Sigmoid colon (tissue), 6 donors: ENCODE measurements at regions not wholly inside any gene's neighbourhood (a gene's known extent, or its start where the extent isn't known, plus 50 kb on each side); places are given as distances from the start of the nearest gene placed in this dataset.

ENCODE experiments used
- DNase-seq: peaks from one replicate; pipeline ENCODE4 v3.0.0-alpha.2; 2019
- H3K27ac ChIP-seq, 4 donors: fragments of 200-600 bp; sonication (generic); one replicate each; pipeline ENCODE4 v1.5.1; 2016 to 2019; ENCODE audit warnings: mild to moderate bottlenecking in 1 of 4
- H3K27me3 ChIP-seq, 3 donors: fragments of 200-600 bp; sonication (generic); one replicate each; pipeline ENCODE4 v1.5.1; 2019; ENCODE audit warnings: mild to moderate bottlenecking in 1 of 3
- H3K36me3 ChIP-seq, 4 donors: fragments of 200-600 bp; sonication (generic); one replicate each; pipeline ENCODE4 v1.5.1; 2016 to 2019
- H3K4me1 ChIP-seq, 4 donors: fragments of 200-600 bp; sonication (generic); one replicate each; pipeline ENCODE4 v1.5.1; 2017 to 2019
- H3K4me3 ChIP-seq, 4 donors: fragments of 200-600 bp; sonication (generic); one replicate each; pipeline ENCODE4 v1.5.1; 2017 to 2019; ENCODE audit warnings: mild to moderate bottlenecking in 2 of 4, moderate library complexity in 1 of 4
- H3K9me3 ChIP-seq, 4 donors: fragments of 200-600 bp in 3 of 4; sonication (generic) in 3 of 4; one replicate each; pipeline versions ENCODE4 v1.5.1 to v1.6.1; 2013 to 2019
- CTCF ChIP-seq, 4 experiments: fragments of 450-650 bp in 3 of 4; fragments of 200-600 bp in 1 of 4; IDR thresholded peaks; one replicate each; pipeline ENCODE4 v1.5.1; 2016 to 2019; ENCODE audit warnings: antibody characterized with exemption in 4 of 4, mild to moderate bottlenecking in 3 of 4, moderate library complexity in 2 of 4
- EP300 ChIP-seq, 4 donors: sonication (generic); formaldehyde crosslinking; IDR thresholded peaks; one replicate each; pipeline ENCODE4 v1.6.1; 2017; ENCODE audit warnings: antibody characterized with exemption in 4 of 4
- POLR2A ChIP-seq, 2 donors: fragments of 450-650 bp; IDR thresholded peaks; one replicate each; pipeline ENCODE4 v1.6.1; 2016; ENCODE audit warnings: antibody characterized with exemption in 2 of 2, mild to moderate bottlenecking in 2 of 2, moderate library complexity in 2 of 2
- POLR2AphosphoS5 ChIP-seq, 4 donors: sonication (generic); formaldehyde crosslinking; IDR thresholded peaks; one replicate each; pipeline ENCODE4 v1.6.1; 2017; ENCODE audit warnings: antibody characterized with exemption in 4 of 4
- WGBS, 2 donors: extraction: QIAGEN DNeasy Blood & Tissue Kit; methylation state at CpG; one replicate each; pipeline ENCODE4 v1.1.7; 2013; 5-methylcytosine and 5-hydroxymethylcytosine counted together
- intact Hi-C: fragments of 100-400 bp; cut with DNase I; formaldehyde crosslinking; loops from one replicate; pipeline ENCODE4 v1.15.1; 2023
- donor health status: healthy with polysubstance abuse.
- donor health status: healthy.

- TF ChIP-seq POLR2A (IDR thresholded peaks at IDR 0.05) (no peak), POLR2AphosphoS5 (IDR thresholded peaks at IDR 0.05) (no peak), CTCF (IDR thresholded peaks at IDR 0.05) (no peak), EP300 (IDR thresholded peaks at IDR 0.05) (no peak)
- Histone ChIP-seq H3K4me1 (peaks cover 0 to 12% (median 10%) of the 10 kb centered on the region in 4 donors), H3K27ac (no peak overlapping the region), H3K27me3 (no peaks in the 10 kb centered on the region), H3K9me3 (no peaks in the 10 kb centered on the region), H3K4me3 (no peak overlapping the region), H3K36me3 (no peaks in the 10 kb centered on the region)
- intact Hi-C loops = no loop called here
- WGBS, 2 donors = 82 to 92% methylated on average over 2 of the region's 2 CpGs
- no peak for DNase-seq
Measured at GRCh38 chr12:69106482-69107118, 132.8 kb upstream of the CPSF6 start.

- Histone ChIP-seq H3K4me1 (peaks cover 0 to 12% (median 10%) of the 10 kb centered on the region in 4 donors), H3K27me3 (no peaks in the 10 kb centered on the region), H3K27ac (no peak overlapping the region), H3K4me3 (no peak overlapping the region), H3K36me3 (no peaks in the 10 kb centered on the region), H3K9me3 (no peaks in the 10 kb centered on the region)
- WGBS, 2 donors = 73 to 91% methylated on average over 1 of the region's 1 CpG
- intact Hi-C loops = no loop called here
- DNase-seq = no peak
- TF ChIP-seq CTCF (IDR thresholded peaks at IDR 0.05) = no peak
- TF ChIP-seq POLR2A (IDR thresholded peaks at IDR 0.05) = no peak
- no peak for TF ChIP-seq POLR2AphosphoS5 (IDR thresholded peaks at IDR 0.05)
- TF ChIP-seq EP300 (IDR thresholded peaks at IDR 0.05) = no peak
Measured at GRCh38 chr12:69107541-69107940, 131.8 kb upstream of the CPSF6 start.

GRCh38 chr12:69108037-69108436 is 131.3 kb upstream of the CPSF6 start:
- no peaks in the 10 kb centered on the region for H3K36me3 ChIP-seq
- peaks cover 0 to 12% (median 10%) of the 10 kb centered on the region in 4 donors for H3K4me1 ChIP-seq
- no peaks in the 10 kb centered on the region for H3K27me3 ChIP-seq
- no peak overlapping the region for H3K27ac ChIP-seq
- TF ChIP-seq CTCF (IDR thresholded peaks at IDR 0.05) = no peak
- no peak for TF ChIP-seq POLR2A (IDR thresholded peaks at IDR 0.05)
- no peak for TF ChIP-seq EP300 (IDR thresholded peaks at IDR 0.05)
- no peak for TF ChIP-seq POLR2AphosphoS5 (IDR thresholded peaks at IDR 0.05)
- H3K4me3 ChIP-seq = no peak overlapping the region
- H3K9me3 ChIP-seq = no peaks in the 10 kb centered on the region
- DNase-seq = no peak
- WGBS, 2 donors = 26 to 59% methylated on average over 2 of the region's 2 CpGs
- intact Hi-C loops = no loop called here

- H3K36me3 ChIP-seq = no peaks in the 10 kb centered on the region
- H3K4me1 ChIP-seq = peaks cover 0 to 11% (median 9%) of the 10 kb centered on the region in 4 donors
- DNase-seq = no peak
- no peak overlapping the region for H3K27ac ChIP-seq
- intact Hi-C loops = no loop called here
- WGBS, 2 donors = 72 to 82% methylated on average over 4 of the region's 4 CpGs
- no peaks in the 10 kb centered on the region for H3K27me3 ChIP-seq
- H3K9me3 ChIP-seq = no peaks in the 10 kb centered on the region
- no peak overlapping the region for H3K4me3 ChIP-seq
- TF ChIP-seq POLR2AphosphoS5 (IDR thresholded peaks at IDR 0.05) = no peak
- TF ChIP-seq POLR2A (IDR thresholded peaks at IDR 0.05) = no peak
- TF ChIP-seq EP300 (IDR thresholded peaks at IDR 0.05) = no peak
- TF ChIP-seq CTCF (IDR thresholded peaks at IDR 0.05) = no peak
Measured at GRCh38 chr12:69112616-69113015, 126.8 kb upstream of the CPSF6 start.

GRCh38 chr12:69115099-69115498 is 124.3 kb upstream of the CPSF6 start:
- no peak for TF ChIP-seq CTCF (IDR thresholded peaks at IDR 0.05)
- no peak for TF ChIP-seq POLR2A (IDR thresholded peaks at IDR 0.05)
- TF ChIP-seq EP300 (IDR thresholded peaks at IDR 0.05) = no peak
- Histone ChIP-seq H3K9me3 (no peaks in the 10 kb centered on the region), H3K27me3 (no peaks in the 10 kb centered on the region), H3K4me3 (no peak overlapping the region), H3K27ac (no peak overlapping the region), H3K36me3 (no peaks in the 10 kb centered on the region), H3K4me1 (no peaks in the 10 kb centered on the region)
- DNase-seq = no peak
- WGBS, 2 donors = 63 to 65% methylated on average over 3 of the region's 3 CpGs
- intact Hi-C loops = no loop called here
